Fibroblast of pulmonary artery (primary cell): ENCODE measurements at regions not wholly inside any gene's neighbourhood (a gene's known extent, or its start where the extent isn't known, plus 50 kb on each side); places are given as distances from the start of the nearest gene placed in this dataset.
A peak's percentile ranks its signal among the peaks of the same experiment; 100 is the strongest.

Source experiments
- DNase-seq: peaks from one replicate; pipeline ENCODE4 v3.0.0-alpha.2; 2010; ENCODE audit warnings: low read depth
- H3K4me3 ChIP-seq: replicated peaks from 2 replicates; pipeline ENCODE4 v1.5.1; 2011; ENCODE audit warnings: low read depth, mild to moderate bottlenecking, control low read depth, low read length, moderate library complexity
- TF ChIP-seq, protein P1 (sequence below): IDR thresholded peaks from 2 replicates; pipeline ENCODE4 v1.5.1; 2011; ENCODE audit warnings: mild to moderate bottlenecking, control low read depth, low read length, inconsistent platforms; ENCODE audit errors: missing control alignments

DNA sequence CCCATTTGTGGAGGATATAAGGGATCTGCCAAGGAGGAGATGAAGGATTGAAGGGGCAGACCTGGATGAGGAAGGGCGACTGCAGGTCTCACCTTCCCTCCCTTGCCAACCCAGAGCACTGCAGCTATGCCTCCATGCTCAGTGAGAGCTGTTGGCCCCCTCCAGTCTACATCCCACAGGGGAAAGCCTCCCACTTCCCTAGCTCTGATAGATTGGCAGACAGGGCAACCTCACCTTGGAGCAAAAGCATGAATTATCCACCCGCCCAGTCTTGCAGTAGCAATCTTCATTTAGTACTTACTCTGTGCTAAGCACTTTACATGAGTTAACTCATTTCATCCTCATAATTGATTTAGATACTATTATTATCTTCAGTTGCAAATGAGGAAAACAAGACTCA is 70.4 kb upstream of the SMNDC1 start:
- TF ChIP-seq, protein P1, sequence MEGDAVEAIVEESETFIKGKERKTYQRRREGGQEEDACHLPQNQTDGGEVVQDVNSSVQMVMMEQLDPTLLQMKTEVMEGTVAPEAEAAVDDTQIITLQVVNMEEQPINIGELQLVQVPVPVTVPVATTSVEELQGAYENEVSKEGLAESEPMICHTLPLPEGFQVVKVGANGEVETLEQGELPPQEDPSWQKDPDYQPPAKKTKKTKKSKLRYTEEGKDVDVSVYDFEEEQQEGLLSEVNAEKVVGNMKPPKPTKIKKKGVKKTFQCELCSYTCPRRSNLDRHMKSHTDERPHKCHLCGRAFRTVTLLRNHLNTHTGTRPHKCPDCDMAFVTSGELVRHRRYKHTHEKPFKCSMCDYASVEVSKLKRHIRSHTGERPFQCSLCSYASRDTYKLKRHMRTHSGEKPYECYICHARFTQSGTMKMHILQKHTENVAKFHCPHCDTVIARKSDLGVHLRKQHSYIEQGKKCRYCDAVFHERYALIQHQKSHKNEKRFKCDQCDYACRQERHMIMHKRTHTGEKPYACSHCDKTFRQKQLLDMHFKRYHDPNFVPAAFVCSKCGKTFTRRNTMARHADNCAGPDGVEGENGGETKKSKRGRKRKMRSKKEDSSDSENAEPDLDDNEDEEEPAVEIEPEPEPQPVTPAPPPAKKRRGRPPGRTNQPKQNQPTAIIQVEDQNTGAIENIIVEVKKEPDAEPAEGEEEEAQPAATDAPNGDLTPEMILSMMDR, result no peak
- H3K4me3 ChIP-seq, result no peak overlapping the region
- DNase-seq, result no peak

DNA sequence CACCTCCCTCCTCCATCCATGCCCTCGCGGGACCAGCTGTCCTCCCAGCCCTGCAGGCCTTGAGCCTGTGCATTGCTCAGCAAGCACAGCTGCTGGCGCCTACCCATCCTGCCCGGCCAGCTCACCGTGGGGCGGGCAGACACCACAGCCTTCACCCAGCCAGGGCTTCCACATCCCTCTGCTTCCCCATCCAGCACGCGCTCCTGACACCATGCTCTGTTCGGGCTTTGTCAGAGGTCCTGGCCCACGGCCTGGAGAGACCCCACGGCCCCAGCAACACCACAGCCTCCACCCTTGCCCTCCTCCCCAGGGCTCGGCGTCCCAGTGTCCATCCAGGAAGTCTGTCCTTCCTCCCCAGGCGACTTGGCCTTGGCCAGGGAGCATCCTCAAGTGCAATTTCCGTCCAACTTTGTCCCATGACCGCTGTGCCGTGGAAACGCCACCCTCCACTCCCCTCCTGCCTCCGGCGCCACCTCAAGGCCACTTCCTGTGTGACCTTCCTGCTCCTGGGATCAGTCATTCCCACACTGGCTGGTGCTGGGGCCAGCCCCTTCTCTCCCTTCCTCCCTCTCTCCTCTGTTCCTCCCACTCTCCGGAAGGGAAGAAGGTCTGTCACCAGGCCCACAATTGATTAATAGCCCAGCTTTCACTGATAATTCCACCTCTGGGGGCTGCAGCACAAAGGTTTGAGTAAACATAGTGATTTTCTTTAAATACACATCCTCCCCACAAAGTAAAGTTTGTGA is 71.5 kb upstream of the SMNDC1 start:
- TF ChIP-seq, protein P1, result no peak
- DNase-seq, result no peak
- no peak overlapping the region for H3K4me3 ChIP-seq

DNA sequence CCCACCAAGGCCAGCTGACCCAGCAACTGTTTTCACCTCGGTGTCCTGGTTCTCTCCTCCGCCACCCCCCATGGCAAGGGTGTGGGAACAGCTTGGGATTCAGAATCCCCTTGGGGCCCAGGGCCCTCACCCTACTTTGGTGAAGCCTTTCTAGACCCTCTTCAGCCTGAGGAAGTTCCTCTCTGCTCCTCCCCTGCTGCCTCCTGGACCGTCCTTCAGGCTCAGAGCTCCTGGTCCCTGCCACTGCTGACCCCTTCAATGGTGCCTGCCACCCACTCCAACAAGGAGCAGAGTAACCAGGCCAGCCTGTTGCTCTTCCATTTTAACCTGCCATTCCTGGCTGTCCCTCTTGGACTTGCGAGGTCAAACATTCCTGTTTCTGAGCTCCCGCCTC is 72.0 kb upstream of the SMNDC1 start:
- H3K4me3 ChIP-seq, result no peak overlapping the region
- TF ChIP-seq, protein P1, result no peak
- no peak for DNase-seq

DNA sequence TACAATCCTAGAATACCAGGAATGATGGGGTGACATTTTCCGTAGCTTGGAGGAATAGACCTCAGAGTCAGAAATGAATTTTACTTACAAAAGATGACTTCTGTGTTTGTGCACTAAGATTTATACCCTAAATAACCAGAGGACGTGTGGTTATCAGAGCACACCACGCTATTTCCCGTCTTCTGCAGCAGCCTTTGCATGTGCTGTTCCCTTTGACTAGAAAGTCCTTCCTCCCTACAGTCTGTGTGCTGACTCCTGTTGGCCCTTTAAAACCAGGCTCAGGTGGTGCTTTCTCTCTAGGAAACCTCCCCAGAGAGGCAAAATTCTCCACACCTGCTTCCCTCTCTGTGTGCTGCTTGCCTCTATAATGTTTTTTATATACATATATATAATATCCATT is 73.3 kb upstream of the SMNDC1 start:
- TF ChIP-seq, protein P1, result no peak
- DNase-seq, result no peak
- H3K4me3 ChIP-seq, result no peak overlapping the region

DNA sequence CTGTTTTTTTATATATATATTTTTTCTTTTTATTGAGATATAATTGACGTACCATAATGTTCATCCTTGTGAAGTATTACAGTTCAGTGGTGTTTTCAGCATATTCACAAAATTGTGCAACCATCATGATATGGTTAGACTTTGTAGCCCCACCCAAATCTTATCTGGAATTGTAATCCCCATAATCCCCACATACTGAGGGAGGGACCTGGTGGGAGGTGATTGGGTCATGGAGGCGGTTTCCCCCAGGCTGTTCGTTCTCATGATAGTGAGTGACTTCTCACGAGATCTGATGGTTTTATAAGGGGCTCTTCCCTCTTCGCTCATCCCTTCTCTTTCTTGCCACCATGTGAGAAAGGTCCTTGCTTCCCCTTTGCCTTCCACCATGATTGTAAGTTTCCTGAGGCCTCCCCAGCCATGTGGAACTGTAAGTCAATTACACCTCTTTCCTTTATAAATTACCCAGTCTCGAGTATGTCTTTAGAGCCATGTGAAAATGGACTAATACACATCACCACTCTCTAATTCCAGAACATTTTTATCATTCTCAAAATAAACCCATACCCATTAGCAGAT is 73.9 kb upstream of the SMNDC1 start:
- H3K4me3 ChIP-seq, result no peak overlapping the region
- TF ChIP-seq, protein P1, result no peak
- no peak for DNase-seq

DNA sequence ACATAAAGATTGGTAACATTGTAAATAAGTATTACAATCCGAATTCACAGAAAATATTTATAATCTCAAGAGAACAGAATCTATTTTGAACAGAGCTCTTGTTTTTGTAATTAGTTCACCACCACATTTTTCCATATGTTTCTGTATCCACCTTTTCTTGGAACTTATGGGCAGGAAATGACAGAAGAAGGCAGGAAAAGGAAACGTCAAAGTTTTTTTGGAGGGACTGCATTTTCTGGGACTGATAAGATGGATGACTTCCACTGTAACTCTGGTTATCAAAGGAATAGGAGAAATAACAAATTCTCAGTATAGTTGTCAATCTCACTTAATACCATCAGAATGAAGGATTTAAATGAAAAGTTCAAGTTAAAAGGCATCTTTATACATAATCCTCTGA is 75.1 kb upstream of the SMNDC1 start:
- H3K4me3 ChIP-seq, result no peak overlapping the region
- peak; percentile 45 for DNase-seq
- TF ChIP-seq, protein P1, result no peak

DNA sequence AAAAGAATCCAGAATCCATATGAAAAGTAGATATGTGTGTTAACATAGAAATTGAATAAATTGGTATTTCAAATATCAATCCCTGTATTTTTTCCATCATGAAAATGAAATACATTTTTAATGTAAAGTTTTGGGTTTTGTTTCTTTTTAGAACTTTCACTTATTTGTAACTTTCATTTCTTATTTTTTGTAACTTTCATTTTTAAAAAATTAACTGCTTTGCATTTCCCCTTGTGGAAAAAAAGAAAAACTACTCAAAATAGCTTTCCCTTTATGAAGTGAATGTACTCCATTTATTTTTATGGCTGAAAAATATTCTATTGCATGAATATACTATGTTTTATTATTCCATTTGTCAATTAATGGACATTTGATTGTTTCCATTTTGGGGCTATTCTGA is 75.6 kb upstream of the SMNDC1 start:
- H3K4me3 ChIP-seq, result no peak overlapping the region
- no peak for DNase-seq
- TF ChIP-seq, protein P1, result no peak
